ENCODE measurements at regions not wholly inside any gene's neighbourhood (a gene's known extent, or its start where the extent isn't known, plus 50 kb on each side); places are given as distances from the start of the nearest gene placed in this dataset.
"Not testable (repeated sequence)": the region's sequence is repeated elsewhere in the genome, so short reads cannot be mapped to it uniquely, and the experiment has no call there.

DNA sequence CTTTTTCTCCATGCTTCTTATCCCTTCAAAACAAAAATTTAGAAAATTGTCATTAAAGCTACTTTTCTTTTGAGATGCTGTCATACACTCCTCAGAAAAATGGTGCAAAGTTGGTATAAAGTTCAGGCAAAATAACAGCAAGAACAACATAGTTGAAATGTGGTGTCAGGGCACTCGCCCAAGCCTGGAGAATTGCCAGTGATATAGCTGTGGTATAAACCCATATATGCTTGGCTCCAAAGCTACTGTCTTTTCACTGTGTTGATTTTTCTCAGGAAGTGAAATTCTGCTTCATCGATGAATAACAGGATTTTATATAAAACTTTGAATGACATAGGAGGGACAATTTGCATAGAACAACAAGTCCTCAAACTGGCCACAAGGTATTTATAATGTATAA lies 2532.9 kb downstream of the PCDH9 start:
- Mint-ChIP-seq H3K9me3 (ENCODE audit: low read depth) (peaks cover 19% of the 10 kb centered on the region), H3K27me3 (no peaks in the 10 kb centered on the region), H3K4me3 (no peak overlapping the region), H3K36me3 (no peaks in the 10 kb centered on the region), H3K4me1 (ENCODE audit: low read depth) (no peaks in the 10 kb centered on the region), H3K27ac (no peak overlapping the region)

GRCh38 chr13:64688893-64689677 lies 2541.1 kb downstream of the PCDH9 start:
- Mint-ChIP-seq H3K9me3 (ENCODE audit: low read depth) (peaks cover 19% of the 10 kb centered on the region), H3K36me3 (no peaks in the 10 kb centered on the region), H3K27me3 (no peaks in the 10 kb centered on the region), H3K4me3 (no peak overlapping the region), H3K27ac (no peak overlapping the region), H3K4me1 (ENCODE audit: low read depth) (no peaks in the 10 kb centered on the region)

GRCh38 chr13:64686536-64686935 lies 2543.6 kb downstream of the PCDH9 start:
- H3K9me3 Mint-ChIP-seq (ENCODE audit: low read depth); H3K4me3 Mint-ChIP-seq; H3K36me3 Mint-ChIP-seq; H3K4me1 Mint-ChIP-seq (ENCODE audit: low read depth); H3K27ac Mint-ChIP-seq; H3K27me3 Mint-ChIP-seq: not testable (repeated sequence)

- peaks cover 13% of the 10 kb centered on the region for H3K9me3 Mint-ChIP-seq (ENCODE audit: low read depth)
- H3K27me3 Mint-ChIP-seq, result no peaks in the 10 kb centered on the region
- no peak overlapping the region for H3K27ac Mint-ChIP-seq
- no peak overlapping the region for H3K4me3 Mint-ChIP-seq
- H3K4me1 Mint-ChIP-seq (ENCODE audit: low read depth), result no peaks in the 10 kb centered on the region
- no peaks in the 10 kb centered on the region for H3K36me3 Mint-ChIP-seq
Measured at GRCh38 chr13:64684685-64685431, 2545.3 kb downstream of the PCDH9 start.

GRCh38 chr13:64684108-64684507 lies 2546.0 kb downstream of the PCDH9 start:
- no peak overlapping the region for H3K4me3 Mint-ChIP-seq
- H3K27ac Mint-ChIP-seq, result no peak overlapping the region
- no peaks in the 10 kb centered on the region for H3K27me3 Mint-ChIP-seq
- no peaks in the 10 kb centered on the region for H3K4me1 Mint-ChIP-seq (ENCODE audit: low read depth)
- no peaks in the 10 kb centered on the region for H3K36me3 Mint-ChIP-seq
- H3K9me3 Mint-ChIP-seq (ENCODE audit: low read depth), result peaks cover 13% of the 10 kb centered on the region

GRCh38 chr13:64680739-64681138 lies 2549.4 kb downstream of the PCDH9 start:
- Mint-ChIP-seq H3K4me1 (ENCODE audit: low read depth) (no peaks in the 10 kb centered on the region), H3K27ac (no peak overlapping the region), H3K36me3 (no peaks in the 10 kb centered on the region), H3K9me3 (ENCODE audit: low read depth) (peaks cover 16% of the 10 kb centered on the region), H3K4me3 (no peak overlapping the region), H3K27me3 (no peaks in the 10 kb centered on the region)

DNA sequence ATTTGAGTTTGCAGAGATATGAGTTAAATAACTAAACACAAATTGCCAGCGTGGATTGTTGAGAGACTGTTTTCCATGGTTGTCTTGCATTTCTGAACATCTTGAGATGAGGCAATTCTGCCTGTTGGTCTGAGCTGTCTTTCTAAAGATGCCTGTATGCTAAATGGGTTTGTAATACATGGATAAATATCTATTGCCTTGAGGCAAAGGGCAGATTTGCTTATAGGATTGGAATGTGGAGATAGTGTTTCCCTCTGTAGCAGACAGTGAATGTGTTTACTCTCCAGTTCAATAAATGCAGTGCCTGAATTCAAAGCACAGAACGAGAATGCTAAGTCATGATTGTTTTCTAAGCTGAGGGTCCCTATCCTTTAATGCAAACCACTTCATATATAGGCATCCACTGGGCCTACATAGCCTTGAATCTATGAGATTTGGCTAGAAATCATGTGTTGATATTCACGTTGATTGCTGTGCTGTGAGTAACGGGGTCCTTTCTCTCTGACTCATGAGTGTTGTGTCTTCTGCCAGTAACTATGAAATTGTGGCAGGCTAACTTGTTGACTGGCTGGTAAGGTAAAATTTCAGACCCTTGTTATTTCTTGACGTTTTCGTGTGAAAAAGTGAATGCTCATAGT lies 2554.8 kb downstream of the PCDH9 start:
- no peak overlapping the region for H3K27ac Mint-ChIP-seq
- peaks cover 17% of the 10 kb centered on the region for H3K9me3 Mint-ChIP-seq (ENCODE audit: low read depth)
- no peaks in the 10 kb centered on the region for H3K36me3 Mint-ChIP-seq
- H3K4me1 Mint-ChIP-seq (ENCODE audit: low read depth), result no peaks in the 10 kb centered on the region
- H3K4me3 Mint-ChIP-seq, result no peak overlapping the region
- H3K27me3 Mint-ChIP-seq, result no peaks in the 10 kb centered on the region

- Mint-ChIP-seq H3K36me3 (no peaks in the 10 kb centered on the region), H3K4me3 (no peak overlapping the region), H3K27ac (no peak overlapping the region), H3K9me3 (ENCODE audit: low read depth) (peaks cover 17% of the 10 kb centered on the region), H3K27me3 (no peaks in the 10 kb centered on the region), H3K4me1 (ENCODE audit: low read depth) (no peaks in the 10 kb centered on the region)
Measured at GRCh38 chr13:64674126-64674525, 2556.0 kb downstream of the PCDH9 start.

GRCh38 chr13:64672751-64673150 lies 2557.4 kb downstream of the PCDH9 start:
- no peaks in the 10 kb centered on the region for H3K27me3 Mint-ChIP-seq
- H3K4me3 Mint-ChIP-seq, result no peak overlapping the region
- peaks cover 23% of the 10 kb centered on the region for H3K9me3 Mint-ChIP-seq (ENCODE audit: low read depth)
- H3K27ac Mint-ChIP-seq, result no peak overlapping the region
- no peaks in the 10 kb centered on the region for H3K4me1 Mint-ChIP-seq (ENCODE audit: low read depth)
- H3K36me3 Mint-ChIP-seq, result no peaks in the 10 kb centered on the region

- H3K27me3 Mint-ChIP-seq, result no peaks in the 10 kb centered on the region
- H3K4me3 Mint-ChIP-seq, result no peak overlapping the region
- H3K4me1 Mint-ChIP-seq (ENCODE audit: low read depth), result no peaks in the 10 kb centered on the region
- no peak overlapping the region for H3K27ac Mint-ChIP-seq
- H3K9me3 Mint-ChIP-seq (ENCODE audit: low read depth), result peaks cover 4% of the 10 kb centered on the region
- no peaks in the 10 kb centered on the region for H3K36me3 Mint-ChIP-seq
Measured at GRCh38 chr13:64662887-64663593, 2567.1 kb downstream of the PCDH9 start.

DNA sequence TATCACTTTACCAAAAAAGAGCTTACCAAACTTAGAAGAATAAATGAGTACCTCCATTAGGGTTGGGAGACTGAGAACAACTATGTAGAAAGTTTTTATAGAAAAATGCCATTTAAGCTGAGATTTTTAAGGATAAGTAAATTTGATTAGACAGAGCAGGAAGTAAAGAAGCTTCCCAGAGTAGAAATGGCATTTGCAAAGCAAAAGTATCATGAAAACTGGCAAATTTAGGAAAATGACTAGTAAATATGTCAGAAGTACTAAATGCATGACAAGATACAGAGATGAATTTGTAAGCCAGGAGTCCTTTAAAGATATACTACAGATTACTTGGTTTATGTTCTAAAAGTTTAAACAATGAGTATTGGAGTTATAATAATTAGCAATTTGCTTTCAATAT lies 2581.8 kb downstream of the PCDH9 start:
- H3K4me1 Mint-ChIP-seq (ENCODE audit: low read depth), result no peaks in the 10 kb centered on the region
- H3K36me3 Mint-ChIP-seq, result no peaks in the 10 kb centered on the region
- H3K9me3 Mint-ChIP-seq (ENCODE audit: low read depth), result peaks cover 9% of the 10 kb centered on the region

DNA sequence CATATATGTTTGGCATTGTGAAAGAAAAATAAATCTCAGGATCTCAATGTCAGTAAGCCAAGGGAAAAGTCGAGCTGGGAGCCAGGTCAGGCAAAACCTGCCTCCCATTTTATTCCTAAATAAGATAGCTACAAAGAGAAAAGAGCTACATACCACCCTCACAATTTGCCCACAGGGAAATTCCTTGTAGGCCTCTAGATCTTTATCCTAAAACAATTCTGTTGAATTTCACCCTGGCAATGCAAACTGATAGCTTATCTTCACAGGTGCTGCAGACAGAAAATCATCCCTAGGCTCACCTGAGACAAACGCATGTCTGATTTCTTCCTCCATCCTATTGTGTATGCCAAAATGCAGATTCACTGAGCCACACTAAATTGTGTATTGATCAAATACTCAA lies 2587.1 kb downstream of the PCDH9 start:
- H3K4me1 Mint-ChIP-seq (ENCODE audit: low read depth), result no peaks in the 10 kb centered on the region
- H3K27ac Mint-ChIP-seq, result no peak overlapping the region
- H3K9me3 Mint-ChIP-seq (ENCODE audit: low read depth), result no peaks in the 10 kb centered on the region
- H3K4me3 Mint-ChIP-seq, result no peak overlapping the region
- H3K36me3 Mint-ChIP-seq, result no peaks in the 10 kb centered on the region
- no peaks in the 10 kb centered on the region for H3K27me3 Mint-ChIP-seq

More for the DNA sequence above, 2581.8 kb downstream of the PCDH9 start:
- H3K27me3 Mint-ChIP-seq, result no peaks in the 10 kb centered on the region
- H3K27ac Mint-ChIP-seq, result no peak overlapping the region
- H3K4me3 Mint-ChIP-seq, result no peak overlapping the region

GRCh38 chr13:64640002-64640401 lies 2590.1 kb downstream of the PCDH9 start:
- Mint-ChIP-seq H3K27me3 (no peaks in the 10 kb centered on the region), H3K4me3 (no peak overlapping the region), H3K4me1 (ENCODE audit: low read depth) (no peaks in the 10 kb centered on the region), H3K27ac (no peak overlapping the region), H3K36me3 (no peaks in the 10 kb centered on the region), H3K9me3 (ENCODE audit: low read depth) (peaks cover 4% of the 10 kb centered on the region)

GRCh38 chr13:64639206-64639605 lies 2590.9 kb downstream of the PCDH9 start:
- H3K4me3 Mint-ChIP-seq, result no peak overlapping the region
- H3K27me3 Mint-ChIP-seq, result no peaks in the 10 kb centered on the region
- H3K36me3 Mint-ChIP-seq, result no peaks in the 10 kb centered on the region
- peaks cover 4% of the 10 kb centered on the region for H3K9me3 Mint-ChIP-seq (ENCODE audit: low read depth)
- no peaks in the 10 kb centered on the region for H3K4me1 Mint-ChIP-seq (ENCODE audit: low read depth)
- no peak overlapping the region for H3K27ac Mint-ChIP-seq

GRCh38 chr13:64633948-64634347 lies 2596.2 kb downstream of the PCDH9 start:
- Mint-ChIP-seq H3K4me3 (no peak overlapping the region), H3K27me3 (no peaks in the 10 kb centered on the region), H3K36me3 (no peaks in the 10 kb centered on the region), H3K4me1 (ENCODE audit: low read depth) (no peaks in the 10 kb centered on the region), H3K27ac (no peak overlapping the region), H3K9me3 (ENCODE audit: low read depth) (peaks cover 4% of the 10 kb centered on the region)
